ENCODE measurements at regions not wholly inside any gene's neighbourhood (a gene's known extent, or its start where the extent isn't known, plus 50 kb on each side); places are given as distances from the start of the nearest gene placed in this dataset.

GRCh38 chr7:94115316-94115715, 111.2 kb upstream of the BET1 start:
- CTCF ChIA-PET (ENCODE audit: partially characterized antibody) = interaction anchor here (1.2 to 2.0 kb wide), 3 partner anchors 15 to 157 kb away, joined by 3 to 5 read pairs (median 4); no protein-coding TSS in a partner anchor
- H2BK12ac ChIP-seq (ENCODE audit: low read depth, low read length) = no peak overlapping the region
- no peak for DNase-seq (ENCODE audit: low read depth in 1 of 2, low spot score in 2 of 2)
- TF ChIP-seq SP2 (IDR thresholded peaks at IDR 0.05; ENCODE audit: low read length) (no peak), NANOG (IDR thresholded peaks at IDR 0.05; ENCODE audit: insufficient read depth, low read depth, low read length, poor library complexity, severe bottlenecking) (no peak), CHD1 (IDR thresholded peaks at IDR 0.05; ENCODE audit: low read depth, low read length) (no peak), TAF1 (IDR thresholded peaks at IDR 0.05; ENCODE audit: low read depth, low read length) (no peak), RFX5 (IDR thresholded peaks at IDR 0.05; ENCODE audit: borderline replicate concordance, low read depth, low read length) (no peak), TAF7 (optimal IDR thresholded peaks at IDR 0.05; ENCODE audit: borderline replicate concordance, low read depth, low read length) (no peak), RXRA (IDR thresholded peaks at IDR 0.05; ENCODE audit: insufficient read depth, low read depth, low read length) (no peak), CREB1 (IDR thresholded peaks at IDR 0.05) (no peak), RNF2 (IDR thresholded peaks at IDR 0.05; ENCODE audit: borderline replicate concordance, low read depth, low read length, missing control alignments, poor library complexity, severe bottlenecking) (no peak), EZH2 (IDR thresholded peaks at IDR 0.05; ENCODE audit: low read depth, low read length, severe bottlenecking) (no peak), PHF8 (conservative IDR thresholded peaks at IDR 0.05; ENCODE audit: low read depth, low read length) (no peak)
- TF ChIP-seq, protein P1, sequence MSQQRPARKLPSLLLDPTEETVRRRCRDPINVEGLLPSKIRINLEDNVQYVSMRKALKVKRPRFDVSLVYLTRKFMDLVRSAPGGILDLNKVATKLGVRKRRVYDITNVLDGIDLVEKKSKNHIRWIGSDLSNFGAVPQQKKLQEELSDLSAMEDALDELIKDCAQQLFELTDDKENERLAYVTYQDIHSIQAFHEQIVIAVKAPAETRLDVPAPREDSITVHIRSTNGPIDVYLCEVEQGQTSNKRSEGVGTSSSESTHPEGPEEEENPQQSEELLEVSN (IDR thresholded peaks at IDR 0.05) = no peak
- TF ChIP-seq, protein P2, sequence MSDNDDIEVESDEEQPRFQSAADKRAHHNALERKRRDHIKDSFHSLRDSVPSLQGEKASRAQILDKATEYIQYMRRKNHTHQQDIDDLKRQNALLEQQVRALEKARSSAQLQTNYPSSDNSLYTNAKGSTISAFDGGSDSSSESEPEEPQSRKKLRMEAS (IDR thresholded peaks at IDR 0.05) = no peak

More at GRCh38 chr7:94115316-94115715, 111.2 kb upstream of the BET1 start:
- H3K4me2 ChIP-seq (ENCODE audit: insufficient read depth in 1 of 2, low read depth in 2 of 2, low read length in 2 of 2) = no peak overlapping the region
- H2BK120ac ChIP-seq (replicated peaks; ENCODE audit: low read depth, low read length) = no peak overlapping the region
- H4K20me1 ChIP-seq (replicated peaks in 1 of 2; ENCODE audit: control insufficient read depth in 1 of 2, insufficient read depth in 2 of 2, low read length in 2 of 2) = no peaks in the 10 kb centered on the region
- H3K14ac ChIP-seq (ENCODE audit: insufficient read length) = no peak overlapping the region
- no peak overlapping the region for H3K9ac ChIP-seq (replicated peaks in 1 of 4; ENCODE audit: extremely low read depth in 1 of 4, low read depth in 3 of 4, low read length in 3 of 4)
- H4K91ac ChIP-seq (replicated peaks; ENCODE audit: insufficient read length, low read length) = no peak overlapping the region
- no peak overlapping the region for H3K56ac ChIP-seq (replicated peaks; ENCODE audit: insufficient read length, low read depth, low read length)
- no peaks in the 10 kb centered on the region for H3K9me3 ChIP-seq (ENCODE audit: insufficient read depth in 2 of 2, low read depth in 1 of 2, low read length in 1 of 2)
- 88% methylated on average over 2 of the region's 2 CpGs; no CpG with 5 or more reads in 1 of the 2 experiments for WGBS, 2 experiments (ENCODE audit: extremely low coverage in 1 of 2, insufficient coverage in 1 of 2, insufficient read length in 1 of 2, insufficient replicate concordance in 2 of 2, low coverage in 1 of 2, low lambda C conversion rate in 2 of 2, missing lambda C conversion rate in 1 of 2)
- FAIRE-seq = peak; percentile 7
- H3K27ac ChIP-seq (ENCODE audit: low read depth, low read length) = no peak overlapping the region
- H3K4me3 ChIP-seq (ENCODE audit: extremely low read depth in 1 of 4, insufficient read depth in 2 of 4, low read depth in 3 of 4, low read length in 4 of 4) = no peak overlapping the region
- H3K79me2 ChIP-seq (ENCODE audit: control insufficient read depth in 1 of 2, insufficient read depth in 2 of 2, low read length in 2 of 2) = no peaks in the 10 kb centered on the region
- H3K4me1 ChIP-seq (replicated peaks in 1 of 4; ENCODE audit: control insufficient read depth in 3 of 4, insufficient read depth in 4 of 4, low read length in 3 of 4) = no peaks in the 10 kb centered on the region
- no peaks in the 10 kb centered on the region for H3K79me1 ChIP-seq (ENCODE audit: low read depth, low read length)
- no peak overlapping the region for H3K4ac ChIP-seq (replicated peaks; ENCODE audit: insufficient read length, low read depth, low read length)
- no peak overlapping the region for H2AFZ ChIP-seq (ENCODE audit: low read length)
- H4K5ac ChIP-seq (ENCODE audit: insufficient read length, low read depth, low read length) = no peak overlapping the region
- no peaks in the 10 kb centered on the region for H3K27me3 ChIP-seq (replicated peaks in 1 of 4; ENCODE audit: control insufficient read depth in 3 of 4, extremely low read depth in 1 of 4, insufficient read depth in 3 of 4, low read length in 3 of 4)
- no peak overlapping the region for H2BK20ac ChIP-seq (ENCODE audit: low read length)
- H2AK5ac ChIP-seq (ENCODE audit: low read depth, low read length) = no peak overlapping the region
- no peaks in the 10 kb centered on the region for H3K23me2 ChIP-seq (ENCODE audit: low read depth, low read length)
- POLR2A ChIA-PET (ENCODE audit: partially characterized antibody) = no interaction called here
- no peak overlapping the region for H4K8ac ChIP-seq (ENCODE audit: extremely low read depth, insufficient read depth, low read length)
- no peak overlapping the region for H2BK15ac ChIP-seq (ENCODE audit: low read length)
- H3K36me3 ChIP-seq (ENCODE audit: control insufficient read depth in 2 of 4, insufficient read depth in 4 of 4, low read length in 3 of 4) = no peaks in the 10 kb centered on the region
- H3K23ac ChIP-seq (ENCODE audit: insufficient read length) = no peak overlapping the region
- H2BK5ac ChIP-seq (ENCODE audit: low read depth, low read length) = no peak overlapping the region
- no peak overlapping the region for H3K18ac ChIP-seq (ENCODE audit: extremely low read depth, low read length)

Data from H1 (cell line).